ENCODE measurements at regions not wholly inside any gene's neighbourhood (a gene's known extent, or its start where the extent isn't known, plus 50 kb on each side); places are given as distances from the start of the nearest gene placed in this dataset.

GRCh38 chr1:234980645-234981396 is 147.8 kb downstream of the TOMM20 start:
- no peak for TF ChIP-seq CTCF (IDR thresholded peaks at IDR 0.05)
- TF ChIP-seq EZH2 (IDR thresholded peaks at IDR 0.05; ENCODE audit: borderline replicate concordance, insufficient read depth, low read depth, low read length, poor library complexity, severe bottlenecking), result no peak
